H9 (cell line): ENCODE measurements at regions not wholly inside any gene's neighbourhood (a gene's known extent, or its start where the extent isn't known, plus 50 kb on each side); places are given as distances from the start of the nearest gene placed in this dataset.

Experiments used
- DNase-seq: peaks from one replicate; pipeline ENCODE4 v3.0.0-alpha.2; 2017
- H2AFZ ChIP-seq: one replicate; pipeline ENCODE4 v1.6.1; 2013; ENCODE audit warnings: mild to moderate bottlenecking, low read length, control low read depth, moderate library complexity
- H2AK5ac ChIP-seq: 2 replicates; pipeline ENCODE4 v1.6.1; 2013; ENCODE audit warnings: low read length, control low read depth, mixed read lengths; ENCODE audit not compliant: insufficient read length
- H2BK120ac ChIP-seq: one replicate; pipeline ENCODE4 v1.6.1; 2013; ENCODE audit warnings: low read depth, mild to moderate bottlenecking, low read length, control low read depth, inconsistent platforms; ENCODE audit not compliant: poor library complexity, severe bottlenecking
- H2BK12ac ChIP-seq: 2 replicates; pipeline ENCODE4 v1.6.1; 2013; ENCODE audit warnings: low read length, control low read depth, mixed read lengths, low read depth; ENCODE audit not compliant: insufficient read length
- H2BK15ac ChIP-seq: 2 replicates; pipeline ENCODE4 v1.6.1; 2013; ENCODE audit warnings: low read depth, low read length, control low read depth
- H2BK20ac ChIP-seq: one replicate; pipeline ENCODE4 v1.6.1; 2013; ENCODE audit warnings: low read depth, mild to moderate bottlenecking, low read length, control low read depth, inconsistent platforms; ENCODE audit not compliant: poor library complexity, severe bottlenecking
- H2BK5ac ChIP-seq: 2 replicates; pipeline ENCODE4 v1.6.1; 2013; ENCODE audit warnings: low read length, control low read depth, mixed read lengths; ENCODE audit not compliant: insufficient read length
- H3K14ac ChIP-seq: 2 replicates; pipeline ENCODE4 v1.6.1; 2013; ENCODE audit warnings: low read length, control low read depth; ENCODE audit not compliant: insufficient read depth
- H3K18ac ChIP-seq: 2 replicates; pipeline ENCODE4 v1.6.1; 2013; ENCODE audit warnings: low read depth, mild to moderate bottlenecking, mixed read lengths, low read length, control low read depth; ENCODE audit not compliant: insufficient read length
- H3K23ac ChIP-seq: 2 replicates; pipeline ENCODE4 v1.6.1; 2013; ENCODE audit warnings: low read length, control low read depth, mixed read lengths, low read depth; ENCODE audit not compliant: insufficient read length
- H3K23me2 ChIP-seq: 2 replicates; pipeline ENCODE4 v1.6.1; 2013; ENCODE audit warnings: low read depth, mild to moderate bottlenecking, mixed read lengths, low read length, control low read depth; ENCODE audit not compliant: insufficient read length, poor library complexity, severe bottlenecking
- H3K27ac ChIP-seq: 2 replicates; pipeline ENCODE4 v1.5.1; 2013; ENCODE audit warnings: low read length, control low read depth, mixed read lengths, low read depth; ENCODE audit not compliant: insufficient read length
- H3K27me3 ChIP-seq: 2 replicates; pipeline ENCODE4 v1.6.1; 2013; ENCODE audit warnings: low read length, control low read depth, inconsistent platforms; ENCODE audit not compliant: insufficient read depth
- H3K4ac ChIP-seq: 2 replicates; pipeline ENCODE4 v1.6.1; 2013; ENCODE audit warnings: low read depth, mild to moderate bottlenecking, control low read depth, inconsistent platforms, low read length, moderate library complexity
- H3K4me1 ChIP-seq: 2 replicates; pipeline ENCODE4 v1.6.1; 2013; ENCODE audit warnings: low read length, control low read depth, inconsistent platforms; ENCODE audit not compliant: insufficient read depth
- H3K4me2 ChIP-seq: 2 replicates; pipeline ENCODE4 v1.6.1; 2013; ENCODE audit warnings: low read length, control low read depth, mixed read lengths; ENCODE audit not compliant: insufficient read length, insufficient read depth
- H3K56ac ChIP-seq: 2 replicates; pipeline ENCODE4 v1.6.1; 2013; ENCODE audit warnings: low read depth, mild to moderate bottlenecking, mixed read lengths, low read length, control low read depth; ENCODE audit not compliant: insufficient read length
- H3K79me1 ChIP-seq: 2 replicates; pipeline ENCODE4 v1.6.1; 2013; ENCODE audit warnings: low read depth, mild to moderate bottlenecking, moderate library complexity, low read length, control low read depth, inconsistent platforms; ENCODE audit not compliant: insufficient read depth, poor library complexity, severe bottlenecking
- H3K79me2 ChIP-seq: 2 replicates; pipeline ENCODE4 v1.6.1; 2013; ENCODE audit warnings: low read length, control low read depth, inconsistent platforms; ENCODE audit not compliant: insufficient read depth
- H3K9ac ChIP-seq: 2 replicates; pipeline ENCODE4 v1.6.1; 2013; ENCODE audit warnings: low read length, control low read depth, mixed read lengths; ENCODE audit not compliant: insufficient read length; ENCODE audit errors: extremely low read depth
- H3K9me3 ChIP-seq: one replicate; pipeline ENCODE4 v1.6.1; 2013; ENCODE audit warnings: low read depth, low read length, inconsistent platforms; ENCODE audit not compliant: control insufficient read depth
- H3T11ph ChIP-seq: one replicate; pipeline ENCODE4 v1.6.1; 2013; ENCODE audit warnings: mild to moderate bottlenecking, low read length, control low read depth, inconsistent platforms
- H4K20me1 ChIP-seq: one replicate; pipeline ENCODE4 v1.6.1; 2013; ENCODE audit not compliant: control insufficient read depth, insufficient read length, insufficient read depth
- H4K5ac ChIP-seq: 2 replicates; pipeline ENCODE4 v1.6.1; 2013; ENCODE audit warnings: low read depth, mild to moderate bottlenecking, mixed read lengths, low read length, control low read depth; ENCODE audit not compliant: insufficient read length
- H4K8ac ChIP-seq: replicated peaks from 2 replicates; pipeline ENCODE4 v1.6.1; 2013; ENCODE audit warnings: low read length, control low read depth, mixed read lengths, low read depth; ENCODE audit not compliant: insufficient read length
- H4K91ac ChIP-seq: 2 replicates; pipeline ENCODE4 v1.6.1; 2013; ENCODE audit warnings: low read depth, mild to moderate bottlenecking, moderate library complexity, mixed read lengths, low read length, control low read depth; ENCODE audit not compliant: insufficient read length
- H3K27ac Mint-ChIP-seq, 3 experiments: 2 replicates in 2 of 3; 3 replicates in 1 of 3; pipeline ENCODE4 v1.8.0; 2020 to 2021; ENCODE audit warnings: mixed read lengths in 3 of 3, mild to moderate bottlenecking in 1 of 3, moderate library complexity in 1 of 3
- H3K27me3 Mint-ChIP-seq: 2 replicates; pipeline ENCODE4 v1.8.0; 2021; ENCODE audit warnings: low read depth, mild to moderate bottlenecking, moderate library complexity, mixed read lengths
- H3K36me3 Mint-ChIP-seq, 3 experiments: 2 replicates in 2 of 3; 3 replicates in 1 of 3; pipeline ENCODE4 v1.8.0; 2020 to 2021; ENCODE audit warnings: low read depth in 3 of 3, mixed read lengths in 3 of 3; ENCODE audit not compliant: insufficient read depth in 1 of 3
- H3K4me1 Mint-ChIP-seq, 2 experiments: 2 replicates each; pipeline ENCODE4 v1.8.0; 2020; ENCODE audit warnings: mixed read lengths in 2 of 2
- H3K4me3 Mint-ChIP-seq, 2 experiments: 2 replicates in 1 of 2; 3 replicates in 1 of 2; pipeline ENCODE4 v1.8.0; 2020 to 2021; ENCODE audit warnings: mild to moderate bottlenecking in 2 of 2, mixed read lengths in 2 of 2, moderate library complexity in 1 of 2
- H3K9me3 Mint-ChIP-seq, 2 experiments: 2 replicates in 1 of 2; 3 replicates in 1 of 2; pipeline ENCODE4 v1.8.0; 2020; ENCODE audit warnings: mild to moderate bottlenecking in 2 of 2, mixed read lengths in 2 of 2, moderate library complexity in 1 of 2
- whole genome bisulfite sequencing: extraction: QIAGEN DNeasy Blood & Tissue Kit; methylation state at CpG from one replicate; pipeline ENCODE4 v1.1.7; 2013; ENCODE audit warnings: missing lambda C conversion rate, low lambda C conversion rate, mixed read lengths; ENCODE audit not compliant: insufficient read length; ENCODE audit errors: extremely low coverage; 5-methylcytosine and 5-hydroxymethylcytosine counted together
- TF ChIP-seq, protein P1 (sequence below): fragments of 200-600 bp; sonication (generic); conservative IDR thresholded peaks from 3 replicates; pipeline ENCODE4 v1.8.0; 2021; ENCODE audit warnings: antibody characterized with exemption, mild to moderate bottlenecking

DNA sequence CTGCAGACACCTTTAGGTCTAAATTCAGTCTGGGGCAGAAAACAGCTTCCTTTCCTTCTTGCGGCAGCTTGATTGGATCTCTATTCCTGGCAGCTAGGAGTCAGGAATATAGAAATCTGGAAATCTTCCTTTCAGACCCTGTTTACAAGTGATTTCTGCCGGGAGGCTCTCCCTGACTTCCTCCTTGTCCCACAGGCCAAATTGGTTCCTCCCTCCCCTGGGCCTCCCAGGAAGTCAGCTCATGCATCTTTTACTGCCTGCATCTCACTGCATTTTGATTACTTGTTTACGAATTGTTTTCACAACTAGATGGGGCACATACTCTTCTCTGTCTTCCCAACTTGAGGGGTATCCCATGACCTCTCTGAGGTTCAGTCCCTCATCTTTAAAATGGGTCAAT, 206.3 kb downstream of the MAF start:
- no peak overlapping the region for H3T11ph ChIP-seq
- H3K9ac ChIP-seq = no peak overlapping the region
- H3K14ac ChIP-seq = no peak overlapping the region
- H3K4ac ChIP-seq = no peak overlapping the region
- H3K4me1 Mint-ChIP-seq = peaks cover 7 to 8% of the 10 kb centered on the region in 2 experiments
- H3K4me2 ChIP-seq = no peak overlapping the region
- H3K9me3 Mint-ChIP-seq = peaks cover 3 to 4% of the 10 kb centered on the region in 2 experiments; a peak in 3 of 5 replicates
- peaks cover 0 to 4% (median 3%) of the 10 kb centered on the region in 3 experiments; a peak in 5 of 7 replicates for H3K36me3 Mint-ChIP-seq
- H3K27ac Mint-ChIP-seq = no peak overlapping the region
- no peaks in the 10 kb centered on the region for H3K23me2 ChIP-seq
- H3K9me3 ChIP-seq = no peaks in the 10 kb centered on the region
- no peaks in the 10 kb centered on the region for H3K79me1 ChIP-seq
- H3K27me3 Mint-ChIP-seq = peaks cover 5% of the 10 kb centered on the region
- H2BK12ac ChIP-seq = no peak overlapping the region
- no peaks in the 10 kb centered on the region for H3K27me3 ChIP-seq
- DNase-seq = no peak
- H4K5ac ChIP-seq = no peak overlapping the region
- no peak overlapping the region for H4K8ac ChIP-seq
- H3K56ac ChIP-seq = no peak overlapping the region
- H2BK120ac ChIP-seq = no peak overlapping the region
- TF ChIP-seq, protein P1, sequence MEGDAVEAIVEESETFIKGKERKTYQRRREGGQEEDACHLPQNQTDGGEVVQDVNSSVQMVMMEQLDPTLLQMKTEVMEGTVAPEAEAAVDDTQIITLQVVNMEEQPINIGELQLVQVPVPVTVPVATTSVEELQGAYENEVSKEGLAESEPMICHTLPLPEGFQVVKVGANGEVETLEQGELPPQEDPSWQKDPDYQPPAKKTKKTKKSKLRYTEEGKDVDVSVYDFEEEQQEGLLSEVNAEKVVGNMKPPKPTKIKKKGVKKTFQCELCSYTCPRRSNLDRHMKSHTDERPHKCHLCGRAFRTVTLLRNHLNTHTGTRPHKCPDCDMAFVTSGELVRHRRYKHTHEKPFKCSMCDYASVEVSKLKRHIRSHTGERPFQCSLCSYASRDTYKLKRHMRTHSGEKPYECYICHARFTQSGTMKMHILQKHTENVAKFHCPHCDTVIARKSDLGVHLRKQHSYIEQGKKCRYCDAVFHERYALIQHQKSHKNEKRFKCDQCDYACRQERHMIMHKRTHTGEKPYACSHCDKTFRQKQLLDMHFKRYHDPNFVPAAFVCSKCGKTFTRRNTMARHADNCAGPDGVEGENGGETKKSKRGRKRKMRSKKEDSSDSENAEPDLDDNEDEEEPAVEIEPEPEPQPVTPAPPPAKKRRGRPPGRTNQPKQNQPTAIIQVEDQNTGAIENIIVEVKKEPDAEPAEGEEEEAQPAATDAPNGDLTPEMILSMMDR = no peak
- H3K18ac ChIP-seq = no peak overlapping the region
- no peaks in the 10 kb centered on the region for H3K4me1 ChIP-seq
- no peak overlapping the region for H2BK20ac ChIP-seq
- no peak overlapping the region for H2AK5ac ChIP-seq
- no peaks in the 10 kb centered on the region for H4K20me1 ChIP-seq
- H2AFZ ChIP-seq = no peak overlapping the region
- H3K23ac ChIP-seq = no peak overlapping the region
- WGBS = no CpG with 5 or more reads among the region's 3 CpGs
- H2BK15ac ChIP-seq = no peak overlapping the region
- no peak overlapping the region for H2BK5ac ChIP-seq
- H3K4me3 Mint-ChIP-seq = no peak overlapping the region
- H3K27ac ChIP-seq = no peak overlapping the region
- no peaks in the 10 kb centered on the region for H3K79me2 ChIP-seq
- H4K91ac ChIP-seq = no peak overlapping the region
